ENCODE measurements at regions not wholly inside any gene's neighbourhood (a gene's known extent, or its start where the extent isn't known, plus 50 kb on each side); places are given as distances from the start of the nearest gene placed in this dataset.
"Not testable (repeated sequence)": the region's sequence is repeated elsewhere in the genome, so short reads cannot be mapped to it uniquely, and the experiment has no call there.

- TF ChIP-seq, protein P1, sequence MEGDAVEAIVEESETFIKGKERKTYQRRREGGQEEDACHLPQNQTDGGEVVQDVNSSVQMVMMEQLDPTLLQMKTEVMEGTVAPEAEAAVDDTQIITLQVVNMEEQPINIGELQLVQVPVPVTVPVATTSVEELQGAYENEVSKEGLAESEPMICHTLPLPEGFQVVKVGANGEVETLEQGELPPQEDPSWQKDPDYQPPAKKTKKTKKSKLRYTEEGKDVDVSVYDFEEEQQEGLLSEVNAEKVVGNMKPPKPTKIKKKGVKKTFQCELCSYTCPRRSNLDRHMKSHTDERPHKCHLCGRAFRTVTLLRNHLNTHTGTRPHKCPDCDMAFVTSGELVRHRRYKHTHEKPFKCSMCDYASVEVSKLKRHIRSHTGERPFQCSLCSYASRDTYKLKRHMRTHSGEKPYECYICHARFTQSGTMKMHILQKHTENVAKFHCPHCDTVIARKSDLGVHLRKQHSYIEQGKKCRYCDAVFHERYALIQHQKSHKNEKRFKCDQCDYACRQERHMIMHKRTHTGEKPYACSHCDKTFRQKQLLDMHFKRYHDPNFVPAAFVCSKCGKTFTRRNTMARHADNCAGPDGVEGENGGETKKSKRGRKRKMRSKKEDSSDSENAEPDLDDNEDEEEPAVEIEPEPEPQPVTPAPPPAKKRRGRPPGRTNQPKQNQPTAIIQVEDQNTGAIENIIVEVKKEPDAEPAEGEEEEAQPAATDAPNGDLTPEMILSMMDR (IDR thresholded peaks at IDR 0.05; ENCODE audit: poor library complexity, severe bottlenecking): no peak
- ATAC-seq (ENCODE audit: low read depth) (peak; percentile 48; the same call in 1 of the 3 replicates), DNase-seq (ENCODE audit: low spot score) (no peak)
- H3K36me3 ChIP-seq (ENCODE audit: low read depth): no peaks in the 10 kb centered on the region
- no peaks in the 10 kb centered on the region for H3K4me1 ChIP-seq (ENCODE audit: insufficient read depth, poor library complexity, severe bottlenecking)
- H3K9me3 ChIP-seq (ENCODE audit: severe bottlenecking): no peaks in the 10 kb centered on the region
- no peak overlapping the region for H3K4me3 ChIP-seq (ENCODE audit: severe bottlenecking)
- H3K27me3 ChIP-seq (ENCODE audit: insufficient read depth, poor library complexity, severe bottlenecking): no peaks in the 10 kb centered on the region
- H3K27ac ChIP-seq (ENCODE audit: poor library complexity, severe bottlenecking): no peak overlapping the region
Measured at GRCh38 chr11:64438986-64439771, 80.2 kb downstream of the RPS6KA4 start.

DNA sequence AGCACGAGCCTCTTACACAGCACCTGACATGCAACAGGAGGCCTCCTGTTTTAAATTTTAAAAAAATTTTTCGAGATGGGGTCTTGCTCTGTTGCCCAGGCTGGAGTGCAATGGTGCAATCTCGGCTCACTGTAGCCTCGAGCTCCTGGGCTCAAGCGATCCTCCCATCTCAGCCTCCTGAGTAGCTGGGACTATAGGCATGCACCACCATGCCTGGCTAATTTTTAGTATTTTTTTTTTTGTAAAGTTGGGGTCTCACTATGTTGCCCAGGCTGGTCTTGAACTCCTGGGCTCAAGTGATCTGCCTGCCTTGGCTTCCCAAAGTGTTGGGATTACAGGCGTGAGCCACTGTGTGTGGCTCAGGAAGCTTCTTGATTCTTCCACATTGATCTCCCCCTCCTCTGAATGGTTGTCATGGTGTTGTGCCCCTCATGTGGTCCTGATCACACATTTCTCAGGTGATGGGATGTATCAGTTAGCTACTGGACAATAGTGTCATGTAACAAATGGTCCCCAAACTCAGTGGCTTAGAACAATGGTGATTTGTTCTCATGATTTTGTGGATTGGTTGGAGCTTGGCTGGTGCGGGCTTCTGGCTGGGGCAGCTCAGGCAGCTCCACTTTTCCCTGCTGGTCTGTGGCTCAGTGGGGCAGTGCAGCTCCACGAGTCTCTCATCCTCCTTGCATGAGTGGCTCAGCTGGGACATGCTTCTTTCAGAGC is 81.0 kb downstream of the RPS6KA4 start:
- not testable (repeated sequence) for DNase-seq (ENCODE audit: low spot score); H3K4me1 ChIP-seq (ENCODE audit: insufficient read depth, poor library complexity, severe bottlenecking); H3K27ac ChIP-seq (ENCODE audit: poor library complexity, severe bottlenecking); H3K4me3 ChIP-seq (ENCODE audit: severe bottlenecking); H3K9me3 ChIP-seq (ENCODE audit: severe bottlenecking); H3K27me3 ChIP-seq (ENCODE audit: insufficient read depth, poor library complexity, severe bottlenecking); ATAC-seq (ENCODE audit: low read depth); H3K36me3 ChIP-seq (ENCODE audit: low read depth)

- ATAC-seq (ENCODE audit: low read depth) (no peak), DNase-seq (ENCODE audit: low spot score) (no peak)
- no peak overlapping the region for H3K27ac ChIP-seq (ENCODE audit: poor library complexity, severe bottlenecking)
- no peaks in the 10 kb centered on the region for H3K27me3 ChIP-seq (ENCODE audit: insufficient read depth, poor library complexity, severe bottlenecking)
- H3K36me3 ChIP-seq (ENCODE audit: low read depth): no peaks in the 10 kb centered on the region
- no peak overlapping the region for H3K4me3 ChIP-seq (ENCODE audit: severe bottlenecking)
- no peaks in the 10 kb centered on the region for H3K9me3 ChIP-seq (ENCODE audit: severe bottlenecking)
- no peaks in the 10 kb centered on the region for H3K4me1 ChIP-seq (ENCODE audit: insufficient read depth, poor library complexity, severe bottlenecking)
- TF ChIP-seq, protein P1 (IDR thresholded peaks at IDR 0.05; ENCODE audit: poor library complexity, severe bottlenecking): no peak
Measured at GRCh38 chr11:64441127-64441526, 82.2 kb downstream of the RPS6KA4 start.

GRCh38 chr11:64443001-64443400 is 84.0 kb downstream of the RPS6KA4 start:
- no peak overlapping the region for H3K27ac ChIP-seq (ENCODE audit: poor library complexity, severe bottlenecking)
- H3K4me3 ChIP-seq (ENCODE audit: severe bottlenecking): no peak overlapping the region
- no peaks in the 10 kb centered on the region for H3K36me3 ChIP-seq (ENCODE audit: low read depth)
- TF ChIP-seq, protein P1 (IDR thresholded peaks at IDR 0.05; ENCODE audit: poor library complexity, severe bottlenecking): no peak
- no peak for DNase-seq (ENCODE audit: low spot score)
- H3K4me1 ChIP-seq (ENCODE audit: insufficient read depth, poor library complexity, severe bottlenecking): no peaks in the 10 kb centered on the region
- no peaks in the 10 kb centered on the region for H3K27me3 ChIP-seq (ENCODE audit: insufficient read depth, poor library complexity, severe bottlenecking)
- ATAC-seq (ENCODE audit: low read depth): no peak
- no peaks in the 10 kb centered on the region for H3K9me3 ChIP-seq (ENCODE audit: severe bottlenecking)

DNA sequence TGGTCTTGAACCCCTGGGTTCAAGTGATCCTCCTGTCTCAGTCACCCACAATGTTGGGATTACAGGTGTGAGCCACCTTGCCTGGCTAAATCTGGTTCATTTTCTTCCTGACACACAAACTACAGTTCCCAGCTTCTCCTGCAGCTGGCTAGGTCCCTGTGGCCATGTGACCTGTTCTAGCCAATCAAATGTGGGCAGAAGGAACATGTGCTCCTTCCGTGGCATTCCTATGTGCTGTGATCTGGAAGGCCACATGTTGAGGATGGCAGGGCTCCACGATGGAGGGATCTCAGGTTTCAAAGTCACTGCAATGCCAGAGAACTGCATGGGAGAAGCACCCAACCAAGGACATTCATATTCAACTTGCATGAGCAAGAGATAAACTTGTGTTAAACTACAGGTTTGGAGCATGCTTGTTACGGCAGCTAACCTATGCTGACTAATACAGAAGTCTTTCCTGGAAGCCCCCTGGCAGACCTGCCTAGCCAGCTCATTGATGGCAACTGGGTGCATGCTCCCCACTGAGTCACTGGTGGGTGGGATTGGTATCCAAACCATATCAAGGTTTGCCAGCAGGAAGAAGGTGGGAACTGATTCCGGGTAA is 86.0 kb downstream of the RPS6KA4 start:
- no peaks in the 10 kb centered on the region for H3K36me3 ChIP-seq (ENCODE audit: low read depth)
- no peaks in the 10 kb centered on the region for H3K27me3 ChIP-seq (ENCODE audit: insufficient read depth, poor library complexity, severe bottlenecking)
- no peak for DNase-seq (ENCODE audit: low spot score)
- ATAC-seq (ENCODE audit: low read depth): no peak
- peaks cover 4% of the 10 kb centered on the region for H3K4me1 ChIP-seq (ENCODE audit: insufficient read depth, poor library complexity, severe bottlenecking)
- H3K4me3 ChIP-seq (ENCODE audit: severe bottlenecking): no peak overlapping the region
- H3K9me3 ChIP-seq (ENCODE audit: severe bottlenecking): no peaks in the 10 kb centered on the region
- no peak overlapping the region for H3K27ac ChIP-seq (ENCODE audit: poor library complexity, severe bottlenecking)
- TF ChIP-seq, protein P1 (IDR thresholded peaks at IDR 0.05; ENCODE audit: poor library complexity, severe bottlenecking): no peak

Data from RWPE2 (cell line).